Suppressor macrophage (primary cell): ENCODE measurements at regions not wholly inside any gene's neighbourhood (a gene's known extent, or its start where the extent isn't known, plus 50 kb on each side); places are given as distances from the start of the nearest gene placed in this dataset.
"Not testable (repeated sequence)": the region's sequence is repeated elsewhere in the genome, so short reads cannot be mapped to it uniquely, and the experiment has no call there.

ENCODE experiments used
- DNase-seq, 4 experiments: peaks; one replicate each; pipeline ENCODE4 v3.0.0-alpha.2; 2020 to 2022

DNA sequence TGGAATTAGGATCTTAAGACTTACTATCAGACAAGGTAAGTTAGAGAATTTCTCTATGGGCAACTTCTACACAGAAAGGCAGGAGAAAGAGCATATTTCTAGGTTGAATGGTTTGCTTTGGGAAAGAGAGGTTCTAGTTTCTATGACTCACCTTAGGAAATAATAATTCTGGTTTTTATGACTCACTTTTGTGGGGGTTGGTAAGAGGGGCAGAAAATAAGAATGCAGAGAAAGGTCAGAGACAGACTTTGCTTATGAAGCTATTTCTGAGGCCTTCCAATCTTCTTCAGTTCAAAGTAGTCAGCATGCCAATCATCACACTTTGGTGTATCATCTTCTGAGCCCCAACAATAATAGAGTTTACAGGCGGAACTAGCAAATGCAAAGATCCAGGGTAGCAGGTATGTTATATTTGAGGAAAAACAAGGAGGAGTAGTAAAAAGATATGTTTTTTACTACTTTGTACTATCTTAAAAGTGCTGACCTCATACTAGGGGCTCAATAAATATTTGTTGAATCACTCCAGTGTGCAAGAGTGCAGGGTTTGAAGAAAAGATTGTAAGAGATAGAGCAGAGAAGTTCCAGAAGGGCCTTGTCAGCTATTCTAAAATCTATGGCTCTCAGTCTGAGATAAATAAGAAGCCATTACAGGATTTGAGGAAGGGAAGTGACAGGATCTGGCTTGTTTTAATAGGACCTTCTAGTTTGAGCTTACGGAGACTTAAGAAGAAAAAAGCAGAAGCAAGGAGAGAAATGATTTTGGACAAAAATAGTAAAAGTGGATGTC lies 56.7 kb upstream of the LRFN5 start:
- no peak for DNase-seq

- DNase-seq = no peak
These were observed 57.4 kb upstream of the LRFN5 start for GRCh38 chr14:41549282-41549681.

GRCh38 chr14:41548666-41549065 lies 58.0 kb upstream of the LRFN5 start:
- DNase-seq = no peak

- no peak for DNase-seq
These were observed 65.3 kb upstream of the LRFN5 start for GRCh38 chr14:41541333-41541732.

DNA sequence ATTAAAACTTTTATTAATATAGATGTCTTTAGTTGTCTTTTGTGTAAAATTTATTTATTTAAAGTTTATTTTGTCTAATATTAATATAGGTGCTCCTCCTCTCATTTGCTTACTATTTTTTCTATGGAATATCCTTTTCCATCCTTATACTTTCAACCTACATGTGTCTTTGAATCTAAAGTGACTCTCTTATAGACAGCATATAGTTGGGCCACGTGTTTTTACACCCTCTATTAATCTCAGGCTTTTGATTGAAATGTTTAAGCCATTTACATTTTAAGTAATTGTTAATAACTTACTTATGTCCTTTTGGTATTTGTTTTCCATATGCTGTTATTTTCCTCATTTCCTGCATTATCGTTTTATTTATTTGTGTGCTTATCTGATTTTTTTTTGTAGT lies 74.4 kb upstream of the LRFN5 start:
- no peak for DNase-seq

- no peak for DNase-seq
These were observed 84.8 kb upstream of the LRFN5 start for GRCh38 chr14:41521891-41522290.

- not testable (repeated sequence) for DNase-seq
These were observed 88.6 kb upstream of the LRFN5 start for GRCh38 chr14:41518030-41518429.

DNA sequence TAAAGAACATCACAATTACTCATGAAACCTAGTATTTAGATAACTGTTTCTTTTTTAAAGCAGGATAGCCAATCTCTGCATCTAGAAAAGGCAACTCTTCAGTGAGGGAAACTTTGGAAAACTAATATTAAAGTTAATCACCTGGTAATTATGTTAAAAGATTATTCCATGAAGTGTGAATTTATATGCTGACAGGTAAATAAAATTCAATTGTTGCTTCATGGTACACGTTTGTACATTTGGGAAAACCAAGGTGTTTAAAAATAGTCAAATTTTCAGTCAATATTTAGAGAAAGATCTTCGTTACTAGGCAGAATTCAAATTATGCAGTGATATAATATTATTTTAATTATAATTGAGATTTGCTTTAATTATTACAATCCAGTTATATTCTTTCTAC lies 100.1 kb upstream of the LRFN5 start:
- DNase-seq = no peak

GRCh38 chr14:41505491-41505890 lies 101.2 kb upstream of the LRFN5 start:
- no peak for DNase-seq

DNA sequence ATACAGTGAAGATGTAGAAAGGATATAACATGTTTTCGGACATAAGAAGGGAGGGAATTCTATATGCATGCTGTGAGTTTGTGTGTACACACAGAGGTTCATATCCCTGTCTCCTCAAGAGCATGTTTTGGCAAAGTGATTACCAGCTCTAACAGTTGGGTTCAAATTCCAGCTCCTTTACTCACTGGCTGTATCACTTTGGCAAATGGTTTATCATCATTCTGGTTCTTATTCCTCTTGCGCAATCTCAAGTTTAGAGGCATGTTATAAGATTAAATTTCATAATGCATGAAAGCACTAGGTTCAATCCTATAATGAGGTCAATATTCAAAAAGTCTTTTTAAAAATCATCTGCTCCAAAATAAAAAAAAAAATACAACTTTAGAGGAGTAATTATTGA lies 107.7 kb upstream of the LRFN5 start:
- no peak for DNase-seq

- DNase-seq = peak in 1 of 4 experiments; percentile 0
These were observed 116.4 kb upstream of the LRFN5 start for GRCh38 chr14:41490323-41490722.

GRCh38 chr14:41489315-41489972 lies 117.2 kb upstream of the LRFN5 start:
- DNase-seq = no peak

- no peak for DNase-seq
These were observed 118.3 kb upstream of the LRFN5 start for GRCh38 chr14:41488401-41488800.

- no peak for DNase-seq
These were observed 123.8 kb upstream of the LRFN5 start for GRCh38 chr14:41482861-41483260.

- no peak for DNase-seq
These were observed 130.2 kb upstream of the LRFN5 start for GRCh38 chr14:41476526-41476925.

DNA sequence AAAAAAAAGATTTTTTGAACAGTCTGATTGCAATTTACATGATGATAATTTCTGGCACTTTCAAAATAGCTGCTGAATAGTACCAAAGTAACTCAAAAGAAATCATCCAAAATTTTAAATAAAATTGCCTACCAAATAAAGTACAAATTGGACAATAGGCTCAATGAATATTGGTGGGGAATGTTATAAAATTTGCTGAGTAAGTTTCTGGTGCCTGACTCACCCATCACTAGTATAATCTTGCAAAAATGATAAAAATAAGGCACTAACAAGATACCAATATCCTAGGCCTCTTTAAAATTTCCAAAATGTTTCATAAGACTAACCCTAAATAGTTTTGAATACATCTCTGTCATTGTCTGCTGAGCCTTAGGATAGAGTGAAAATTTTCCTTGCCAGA lies 145.3 kb upstream of the LRFN5 start:
- DNase-seq = no peak

DNA sequence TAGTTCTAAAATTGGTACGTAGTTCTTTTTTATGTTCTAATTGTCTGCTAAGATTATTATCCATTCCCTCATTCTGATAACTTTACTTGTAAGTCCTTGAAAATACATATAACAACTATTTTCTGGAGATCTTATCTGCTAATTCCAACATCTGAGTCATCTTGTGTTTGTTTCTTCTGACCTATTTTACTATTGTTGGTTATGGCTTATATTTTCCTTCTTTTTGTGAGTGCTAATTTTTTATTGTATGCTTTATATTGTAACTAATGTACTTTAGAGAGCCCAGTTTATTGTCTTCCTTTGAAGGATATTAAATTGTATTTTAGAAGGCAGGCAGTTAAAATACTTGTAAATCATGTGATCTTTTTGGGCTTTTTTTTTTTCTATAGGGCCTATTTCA lies 149.3 kb upstream of the LRFN5 start:
- no peak for DNase-seq

DNA sequence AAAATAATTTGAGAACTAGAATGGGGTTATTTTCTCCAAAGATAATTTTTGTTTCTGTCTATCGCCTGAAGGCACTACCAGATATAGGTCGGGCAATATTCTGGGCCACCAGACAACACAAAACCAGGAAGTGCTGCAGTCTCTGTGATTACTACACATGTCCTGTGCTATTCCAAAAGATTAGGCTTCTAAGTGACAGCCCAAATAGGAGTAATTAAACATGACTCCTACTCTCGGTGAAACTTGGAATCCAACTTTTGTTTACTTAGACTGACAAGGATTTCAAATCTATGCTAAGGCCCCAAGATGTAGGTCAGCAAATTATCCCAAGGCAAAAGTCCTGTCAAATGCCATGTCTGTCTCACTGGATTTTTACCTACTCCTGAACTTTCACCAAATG lies 157.6 kb upstream of the LRFN5 start:
- DNase-seq = no peak

DNA sequence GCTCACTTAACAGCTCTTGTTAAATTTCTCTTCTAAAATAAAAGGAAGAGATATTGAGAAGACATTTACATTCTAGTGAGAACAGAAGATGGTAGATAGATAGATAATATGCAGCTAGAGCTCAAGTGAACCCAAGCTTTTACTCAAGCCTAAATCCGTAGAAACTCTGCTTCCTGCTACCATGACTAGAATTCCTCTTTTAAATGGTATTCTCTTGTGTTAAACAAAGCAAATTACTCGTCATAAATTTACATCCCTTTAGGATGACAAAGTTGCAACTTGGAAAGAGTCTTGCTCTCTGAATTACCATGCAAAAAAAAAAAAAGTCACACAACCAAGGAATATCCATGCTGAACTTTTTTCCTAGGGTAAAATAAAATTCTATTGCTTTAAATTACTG lies 160.7 kb upstream of the LRFN5 start:
- DNase-seq = no peak

DNA sequence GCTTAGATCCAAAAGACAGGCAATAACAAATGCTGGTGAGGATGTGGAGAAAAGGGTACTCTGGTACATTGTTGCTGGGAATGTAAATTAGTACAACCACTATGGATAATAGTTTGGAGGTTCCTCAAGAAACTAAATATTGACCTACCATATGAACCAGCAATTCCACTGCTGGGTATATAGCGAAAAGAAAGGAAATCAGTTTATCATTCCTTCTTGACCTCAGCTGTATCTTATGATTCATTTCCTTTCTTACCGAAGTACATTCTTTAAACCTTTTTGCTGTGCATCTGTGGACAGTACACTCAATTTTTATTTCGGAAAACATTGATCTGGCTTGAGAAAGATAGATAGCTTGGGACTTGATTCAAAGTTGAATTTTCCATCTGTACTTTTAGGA lies 183.2 kb upstream of the LRFN5 start:
- DNase-seq = no peak

- not testable (repeated sequence) for DNase-seq
These were observed 185.4 kb upstream of the LRFN5 start for GRCh38 chr14:41421308-41421707.

DNA sequence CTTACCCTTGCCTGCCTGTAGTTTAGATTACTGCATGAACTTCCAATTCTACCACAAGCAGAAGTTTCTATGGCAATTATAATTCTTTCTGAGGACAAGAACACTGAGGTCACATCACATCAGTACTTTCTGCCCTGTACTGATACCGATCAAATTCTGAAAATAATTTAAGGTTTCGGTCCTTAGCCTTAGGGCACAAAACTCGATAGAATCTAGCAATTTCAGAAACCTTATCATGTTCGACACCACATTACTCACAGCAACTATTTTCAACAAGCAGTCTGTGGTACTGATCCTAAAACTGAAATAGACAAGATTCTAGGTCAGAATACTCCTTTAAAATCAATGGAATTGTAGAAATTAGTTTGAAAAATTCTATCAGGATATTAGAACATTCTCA lies 187.0 kb upstream of the LRFN5 start:
- DNase-seq = no peak

DNA sequence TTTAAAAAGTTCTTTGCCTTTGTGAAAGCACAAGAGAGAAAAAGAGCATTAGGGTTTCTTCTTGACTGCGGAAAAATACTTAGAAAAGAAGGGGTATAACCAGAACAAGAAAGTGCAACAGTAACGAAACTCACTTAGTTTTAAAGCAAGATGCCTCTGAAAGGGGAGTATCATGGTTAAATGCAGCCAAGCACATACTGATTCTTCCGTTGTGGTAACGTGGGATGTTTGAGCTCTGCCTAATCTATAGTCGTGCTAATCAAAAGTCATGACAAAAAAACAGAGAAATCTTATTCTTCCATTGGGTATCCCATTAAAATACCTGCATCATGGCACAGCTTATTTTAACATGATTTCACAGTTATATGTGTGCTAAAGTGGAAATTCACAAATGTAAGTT lies 187.8 kb upstream of the LRFN5 start:
- DNase-seq = no peak

GRCh38 chr14:41409806-41410205 lies 196.9 kb upstream of the LRFN5 start:
- no peak for DNase-seq

DNA sequence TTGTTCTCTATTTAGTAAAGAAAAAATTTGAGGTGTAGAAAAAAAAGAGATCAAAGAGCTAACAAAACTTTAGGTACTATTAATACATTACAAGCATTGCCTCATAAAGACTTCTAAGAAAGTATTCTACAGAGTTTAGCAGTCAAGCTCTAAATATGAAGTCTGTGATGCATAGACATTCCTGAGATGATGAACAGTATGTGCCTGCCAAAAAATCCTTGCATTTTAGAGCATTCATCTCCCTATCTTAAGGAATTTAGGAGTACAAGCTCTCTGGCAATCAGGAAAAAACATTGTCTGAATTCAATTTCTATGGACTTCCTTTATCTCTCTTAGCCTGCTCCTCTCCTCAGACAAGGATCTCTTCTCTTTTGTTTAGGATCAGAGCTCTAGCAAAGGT lies 202.6 kb upstream of the LRFN5 start:
- no peak for DNase-seq
